Breast epithelium (tissue), 3 donors: ENCODE measurements at regions not wholly inside any gene's neighbourhood (a gene's known extent, or its start where the extent isn't known, plus 50 kb on each side); places are given as distances from the start of the nearest gene placed in this dataset.

ENCODE experiments used
- CTCF ChIP-seq, 3 donors: fragments of 450-650 bp; IDR thresholded peaks; one replicate each; pipeline ENCODE4 v1.5.1; 2016 to 2017; ENCODE audit warnings: antibody characterized with exemption in 3 of 3, mild to moderate bottlenecking in 3 of 3, moderate library complexity in 3 of 3
- POLR2A ChIP-seq: fragments of 450-650 bp; IDR thresholded peaks from one replicate; pipeline ENCODE4 v1.6.1; 2016; ENCODE audit warnings: antibody characterized with exemption, mild to moderate bottlenecking, moderate library complexity

- no peak for TF ChIP-seq POLR2A
- no peak for TF ChIP-seq CTCF (IDR thresholded peaks at IDR 0.05)
These were observed 293.1 kb downstream of the SMARCA1 start for GRCh38 chrX:129230168-129230567.
